HG03025 (cell line): ENCODE measurements at regions not wholly inside any gene's neighbourhood (a gene's known extent, or its start where the extent isn't known, plus 50 kb on each side); places are given as distances from the start of the nearest gene placed in this dataset.

Experiments
- ATAC-seq: cut with Tn5 transposase; IDR thresholded peaks from one replicate; pipeline ENCODE4 v1.9.1; 2021; ENCODE audit warnings: mild to moderate bottlenecking, moderate library complexity; ENCODE audit not compliant: unreplicated experiment, low FRiP score

DNA sequence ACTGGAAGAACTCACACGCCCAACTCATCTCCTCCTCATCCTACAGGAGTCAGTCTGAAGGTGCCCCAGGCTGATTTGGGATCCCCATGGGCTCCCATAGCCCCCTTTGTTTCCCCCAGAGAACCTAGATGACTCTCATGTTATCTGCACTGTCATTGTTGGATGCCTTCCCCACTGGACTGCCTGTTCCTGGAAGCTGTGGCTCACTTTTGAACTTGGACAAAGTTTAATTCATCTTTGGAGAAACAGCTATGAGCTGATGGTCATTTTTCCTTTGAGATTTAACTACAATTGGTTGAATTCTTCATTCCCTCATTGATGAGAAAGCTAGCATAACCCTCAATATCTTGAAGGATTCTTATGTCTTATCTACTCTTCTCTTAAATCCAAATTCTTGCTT lies 186.6 kb downstream of the SALL1 start:
- ATAC-seq = no peak

DNA sequence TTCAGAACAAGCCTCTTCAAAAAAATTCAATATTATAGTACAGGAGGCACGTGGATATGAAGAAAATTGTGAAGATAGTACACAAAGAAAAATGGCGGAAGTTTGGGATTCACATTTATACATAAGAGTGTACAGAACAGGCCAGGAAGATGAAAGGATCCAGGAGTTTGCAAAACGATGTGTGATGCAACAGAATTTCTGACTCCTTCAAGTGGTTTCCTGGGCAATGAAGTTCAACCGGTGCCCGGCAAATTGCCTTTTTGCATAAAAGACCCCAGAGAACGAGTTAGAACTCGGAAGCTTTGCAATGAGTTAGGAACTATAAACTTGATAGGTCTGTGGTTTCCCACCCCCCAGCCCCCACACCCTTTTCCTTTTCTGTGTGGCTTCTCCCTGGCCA lies 189.1 kb downstream of the SALL1 start:
- no peak for ATAC-seq

DNA sequence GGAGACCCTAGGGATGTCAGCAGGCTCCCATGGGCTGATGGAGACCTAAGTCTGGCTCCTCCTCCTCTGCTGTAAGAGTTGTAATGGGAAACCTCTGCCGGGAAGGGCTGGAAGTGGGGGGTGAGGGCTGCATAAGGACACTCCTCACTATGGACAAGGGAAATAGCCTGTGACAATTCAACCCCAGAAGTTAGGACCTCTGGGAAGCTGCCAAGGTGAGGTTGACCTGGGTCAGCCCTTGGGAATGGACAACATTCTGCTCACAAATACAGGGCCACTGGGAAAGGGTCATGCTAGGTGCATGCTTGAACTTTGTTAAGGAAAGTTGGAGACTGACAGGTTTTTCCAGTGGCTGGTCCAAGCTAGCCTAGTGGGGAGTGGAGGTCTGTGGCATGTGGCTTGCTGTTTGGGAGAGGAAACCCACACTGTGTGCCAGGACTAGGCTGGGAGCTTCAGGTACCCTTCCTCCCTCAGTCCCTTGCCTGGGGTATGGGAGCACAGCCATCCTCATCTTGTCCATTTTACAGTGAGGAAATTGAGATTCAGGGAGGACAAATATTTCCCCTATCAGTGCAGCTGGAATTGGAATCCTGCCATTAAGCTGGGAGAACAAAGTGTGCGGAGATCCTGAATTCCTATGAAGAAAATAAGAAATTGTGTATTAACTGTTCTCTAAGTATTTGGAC lies 190.4 kb downstream of the SALL1 start:
- no peak for ATAC-seq

DNA sequence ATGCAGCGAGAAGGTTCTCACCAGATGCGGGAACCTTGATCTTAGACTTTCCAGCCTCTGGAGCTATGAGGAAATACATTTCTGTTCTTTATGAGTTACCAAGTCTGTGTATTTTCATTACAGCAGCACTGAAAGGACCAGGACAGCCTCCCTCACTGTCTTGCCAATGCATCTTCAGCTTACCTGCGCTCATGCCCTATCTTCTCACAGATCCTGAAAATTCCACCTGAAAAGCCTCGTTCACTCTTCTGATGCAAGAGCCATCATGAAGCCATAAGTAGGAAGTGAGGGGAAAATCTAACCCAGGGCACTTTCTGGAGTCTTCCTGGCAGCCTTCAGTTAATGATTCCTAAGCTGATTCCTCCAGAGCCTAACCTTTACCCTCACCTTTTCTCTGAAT lies 194.0 kb downstream of the SALL1 start:
- ATAC-seq = no peak

DNA sequence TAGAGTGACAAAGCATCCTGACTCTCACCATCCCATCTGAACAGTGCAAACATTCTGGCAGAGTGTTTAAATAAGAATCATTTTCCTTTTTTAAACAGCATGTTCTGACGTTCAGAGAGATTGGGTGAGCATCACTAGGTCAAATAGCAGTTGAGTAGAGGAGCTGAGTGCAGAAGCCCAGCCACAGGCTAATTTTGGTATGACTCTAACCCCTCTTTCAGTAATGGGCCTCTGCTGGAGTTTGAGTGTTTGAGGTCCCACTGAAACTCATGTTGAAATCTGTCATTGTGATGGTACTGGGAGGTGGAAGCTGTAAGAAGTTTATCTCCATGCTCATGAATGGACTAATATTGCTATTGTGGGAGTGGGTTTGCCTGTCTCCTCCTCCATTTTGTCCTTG lies 194.4 kb downstream of the SALL1 start:
- ATAC-seq = peak; percentile 81

DNA sequence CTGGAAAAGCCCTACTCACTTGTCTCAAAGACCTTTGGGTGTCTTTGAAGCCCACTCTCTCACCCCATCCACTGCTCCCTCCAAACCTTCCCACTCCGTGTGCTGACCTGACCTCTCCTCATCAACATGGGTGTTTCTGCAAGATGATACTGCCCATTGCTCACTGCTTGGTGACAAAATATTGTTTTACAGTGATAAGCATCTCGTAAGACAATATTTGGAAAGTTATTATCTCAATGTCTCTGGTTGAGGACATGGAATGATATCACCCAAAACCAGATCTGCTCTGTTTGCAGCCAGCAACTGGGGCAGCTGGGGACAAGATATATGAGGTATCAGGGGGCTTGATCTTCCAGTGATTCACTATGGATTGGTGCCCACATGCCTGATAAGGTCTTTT lies 195.8 kb downstream of the SALL1 start:
- ATAC-seq = no peak

DNA sequence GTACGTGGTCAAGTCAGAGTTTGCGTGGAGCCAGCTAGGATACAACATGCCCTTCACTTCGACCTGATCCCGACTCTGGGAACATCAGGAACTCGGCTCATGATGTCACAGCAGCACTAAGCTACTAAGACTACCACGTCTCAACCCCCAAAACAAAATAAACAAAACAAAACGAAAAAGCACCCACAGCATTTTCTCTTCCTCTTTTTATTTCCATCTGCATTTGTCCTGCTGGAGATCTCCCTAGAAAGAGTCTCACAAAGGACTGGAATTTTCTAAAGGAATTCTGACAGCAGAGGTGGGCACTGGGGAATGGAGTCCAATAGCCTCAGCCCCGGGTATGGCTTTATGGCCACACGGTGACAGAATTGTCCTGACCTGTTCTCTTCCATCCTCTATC lies 196.6 kb downstream of the SALL1 start:
- no peak for ATAC-seq

DNA sequence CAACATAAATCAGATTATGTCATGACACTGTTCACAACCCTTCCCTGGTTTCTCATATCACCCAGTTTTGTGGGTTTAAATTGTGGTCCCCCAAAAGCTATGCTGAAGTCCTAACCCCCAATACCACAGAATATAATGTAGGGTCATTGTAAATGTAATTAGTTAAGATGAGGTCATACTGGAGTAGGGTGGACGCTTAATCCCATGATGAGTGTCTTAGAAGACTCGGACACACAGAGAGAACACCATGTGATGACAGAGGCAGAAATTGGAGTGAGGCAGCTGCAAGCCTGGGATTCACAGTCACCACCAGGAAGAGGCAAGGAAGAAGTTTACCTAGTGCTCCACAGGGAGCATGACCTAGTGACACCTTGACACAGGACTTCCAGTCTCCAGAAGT lies 197.8 kb downstream of the SALL1 start:
- ATAC-seq = no peak

DNA sequence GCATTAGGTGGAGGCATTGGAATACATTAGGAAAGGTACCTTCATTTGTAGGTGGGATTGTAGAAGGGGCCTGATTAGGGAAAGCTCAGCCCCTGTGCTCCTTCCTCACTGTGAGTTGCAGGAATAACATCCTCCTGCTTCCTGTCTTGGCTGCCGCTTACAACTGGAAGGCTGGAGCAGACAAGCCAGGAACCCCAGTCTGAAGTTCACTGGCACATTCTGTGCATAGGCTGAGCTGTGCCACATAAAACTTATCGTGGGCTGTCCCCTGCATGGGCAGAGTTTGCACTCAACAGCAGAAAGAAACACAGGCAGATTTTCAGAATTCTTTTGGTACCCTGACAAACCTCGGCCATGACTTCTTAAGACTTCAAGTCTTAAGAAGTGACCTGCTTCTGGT lies 200.1 kb downstream of the SALL1 start:
- no peak for ATAC-seq

DNA sequence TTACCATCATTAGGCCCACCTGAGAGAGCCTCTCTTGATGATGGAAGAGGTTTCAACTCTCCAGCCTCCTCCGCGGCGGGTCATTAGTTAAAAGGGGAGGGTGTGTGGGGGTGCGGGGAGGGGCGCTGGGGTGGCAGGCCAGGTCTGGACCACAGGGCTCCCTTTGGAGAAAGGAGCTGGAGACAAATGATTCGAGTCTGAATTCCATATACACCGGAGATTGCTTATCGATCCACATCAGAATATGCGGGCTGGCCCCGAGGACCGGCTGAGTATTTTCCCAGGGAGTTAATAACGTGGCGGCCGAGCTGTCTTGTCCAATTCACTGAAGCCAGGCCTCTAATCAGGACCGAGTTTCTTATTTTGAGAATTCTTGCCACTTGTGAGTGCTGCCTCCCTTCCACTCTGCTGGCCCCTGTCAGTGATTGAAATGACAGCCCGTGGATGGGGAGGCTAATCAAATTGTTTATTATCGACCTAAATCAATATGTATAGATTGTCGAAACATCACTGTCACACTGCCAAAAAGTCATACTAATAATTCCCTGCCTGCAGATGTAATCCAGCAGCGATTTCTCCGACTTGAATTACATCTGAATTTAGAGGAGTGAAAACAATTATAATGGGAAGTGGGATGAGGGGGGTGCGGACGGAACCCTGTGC lies 202.7 kb downstream of the SALL1 start:
- no peak for ATAC-seq

DNA sequence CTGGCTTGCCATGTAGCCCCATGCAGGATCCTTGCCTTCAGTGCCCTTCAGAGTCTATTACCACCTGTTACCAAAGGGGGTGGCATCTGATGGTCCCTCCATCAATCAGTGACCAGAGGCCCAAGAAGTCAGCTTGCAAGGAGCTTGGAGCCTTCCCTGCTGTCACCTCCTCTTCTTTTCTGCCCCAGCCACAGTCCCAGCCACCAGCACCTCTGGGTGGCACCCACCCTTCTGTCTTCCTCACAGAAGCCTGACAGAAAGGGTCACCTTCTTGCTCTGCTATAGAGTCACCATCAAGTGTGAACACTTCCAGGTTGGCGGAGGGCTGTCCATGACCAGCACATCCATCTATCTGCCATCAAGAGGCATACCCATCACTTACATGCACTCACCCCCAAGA lies 203.2 kb downstream of the SALL1 start:
- no peak for ATAC-seq

DNA sequence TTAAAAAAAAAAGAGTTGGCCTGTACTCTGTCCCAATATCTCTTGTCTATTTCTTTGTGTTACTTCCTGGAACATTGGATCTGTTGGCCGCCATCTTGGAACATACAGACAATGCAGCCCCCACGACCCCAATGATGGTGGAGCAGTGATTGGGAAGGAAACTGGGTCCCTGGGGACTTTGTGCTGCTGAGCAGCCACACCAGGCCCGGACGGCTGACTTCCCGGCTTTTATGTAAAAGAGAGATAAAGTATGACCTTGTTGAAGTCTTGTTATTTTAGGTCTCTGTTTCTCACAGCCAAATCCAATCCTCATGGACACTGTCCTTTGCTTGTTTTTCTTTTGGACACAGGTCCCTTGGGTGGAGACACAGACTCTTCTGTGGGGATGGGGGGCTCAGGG lies 204.5 kb downstream of the SALL1 start:
- ATAC-seq = no peak

DNA sequence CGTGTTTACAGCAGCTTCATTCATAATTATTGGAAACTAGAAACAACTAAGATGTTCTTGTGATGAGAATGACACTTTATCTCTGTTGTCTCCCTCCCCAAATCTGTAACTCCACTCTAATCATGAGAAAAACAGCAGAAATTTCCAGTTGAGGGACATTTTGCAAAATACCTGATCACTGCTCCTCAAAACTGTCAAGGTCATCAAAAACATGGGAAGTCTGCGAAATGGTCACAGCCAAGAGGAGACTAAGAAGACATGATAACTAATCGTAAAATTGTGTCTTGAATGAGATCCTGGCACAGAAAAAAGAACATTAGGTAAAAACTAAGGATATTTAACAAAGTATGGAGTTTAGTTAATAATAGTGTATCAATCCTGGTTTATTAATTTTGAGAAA lies 204.2 kb downstream of the CYLD start:
- ATAC-seq = no peak

DNA sequence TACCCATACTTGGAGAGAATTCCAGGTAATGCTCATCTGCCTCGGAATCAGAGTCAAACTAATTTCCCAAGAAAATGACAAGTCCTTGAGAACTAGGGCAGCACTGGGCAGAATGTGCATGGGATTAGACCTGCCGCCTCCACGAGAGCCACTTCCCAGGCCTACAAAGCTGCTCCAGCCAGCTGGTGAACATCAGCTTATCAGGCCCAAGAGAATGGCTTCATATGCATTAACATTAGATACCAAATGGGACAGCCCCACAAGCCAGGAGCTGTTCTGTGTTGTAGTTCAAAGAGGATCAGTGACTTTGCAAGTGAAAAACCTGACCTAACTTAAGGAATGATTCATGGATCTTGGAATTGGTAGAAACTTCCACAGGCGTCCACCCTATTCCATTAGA lies 203.3 kb downstream of the CYLD start:
- no peak for ATAC-seq

DNA sequence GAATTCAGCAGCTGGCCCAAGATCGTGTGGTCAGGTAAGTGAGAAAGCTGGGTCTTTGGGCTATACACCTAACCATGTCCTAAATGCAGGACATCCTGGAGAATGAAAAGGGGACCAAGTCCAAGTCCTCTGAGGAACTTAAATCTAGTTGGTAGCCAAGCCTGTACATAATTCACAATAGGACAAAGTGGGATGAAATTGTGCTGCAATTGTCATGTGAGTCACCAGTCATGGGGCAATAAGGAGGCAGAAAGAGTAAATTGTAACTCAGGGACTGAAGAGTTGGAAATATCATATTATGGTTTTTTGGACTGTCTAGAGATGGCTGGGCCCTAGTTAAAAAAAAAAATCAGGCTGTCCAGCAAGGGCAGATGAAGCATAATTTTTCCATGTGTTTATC lies 202.6 kb downstream of the CYLD start:
- ATAC-seq = no peak

DNA sequence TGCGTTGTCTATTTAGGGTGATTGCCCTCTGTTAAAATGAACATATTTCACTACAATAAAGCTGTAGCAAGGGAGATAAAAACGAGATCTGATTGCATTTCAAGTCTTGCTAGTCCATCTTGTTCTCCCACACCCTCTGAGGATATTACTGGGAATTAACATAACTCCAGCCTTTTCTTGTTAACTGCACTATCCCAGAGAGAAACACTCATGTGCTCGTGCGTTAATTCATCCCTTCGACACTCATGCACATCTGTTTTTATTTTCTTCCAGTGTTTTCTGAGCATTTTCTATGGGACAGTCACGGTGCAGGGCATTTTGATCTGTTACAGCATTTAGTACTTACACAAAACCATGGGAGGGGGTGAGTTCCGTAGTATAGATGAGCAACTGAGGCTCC lies 202.1 kb downstream of the CYLD start:
- no peak for ATAC-seq

DNA sequence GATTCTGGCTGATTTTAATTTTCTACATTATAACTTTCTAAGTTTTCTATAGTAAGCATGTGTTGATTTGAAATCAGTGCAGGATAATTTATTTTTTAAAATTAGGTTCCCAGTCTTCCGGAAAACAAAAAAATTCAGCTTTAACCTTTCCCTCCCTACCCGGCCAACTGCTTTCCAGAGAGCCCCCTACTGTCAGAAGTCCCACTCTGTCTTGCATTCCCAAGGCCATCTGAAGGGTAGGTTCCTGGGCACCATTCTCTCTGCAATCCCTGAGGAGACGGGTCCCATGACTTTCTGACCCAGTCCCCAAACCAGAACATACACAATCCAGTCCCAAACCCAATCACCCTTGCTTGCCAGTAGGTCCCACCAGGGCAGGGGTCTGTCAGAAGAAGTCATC lies 200.3 kb downstream of the CYLD start:
- ATAC-seq = no peak

DNA sequence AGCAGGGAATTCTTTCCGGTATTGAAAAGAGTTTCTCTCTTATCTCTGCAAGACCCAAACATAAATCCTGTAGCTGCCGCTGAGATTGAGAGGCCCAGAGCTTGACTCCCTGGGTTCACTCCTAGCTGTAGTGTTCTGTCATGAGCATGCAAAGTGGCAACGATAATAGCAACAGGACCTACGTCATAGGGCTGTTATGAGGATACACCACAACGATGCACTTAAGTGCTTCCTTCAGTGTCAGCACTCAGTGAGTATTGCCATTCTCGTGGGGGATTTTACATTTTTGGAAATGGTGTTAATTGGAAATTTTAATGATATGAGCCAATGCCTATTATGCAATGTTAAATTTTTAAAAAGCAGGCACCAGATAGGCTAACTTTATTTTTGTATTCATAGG lies 199.8 kb downstream of the CYLD start:
- no peak for ATAC-seq

DNA sequence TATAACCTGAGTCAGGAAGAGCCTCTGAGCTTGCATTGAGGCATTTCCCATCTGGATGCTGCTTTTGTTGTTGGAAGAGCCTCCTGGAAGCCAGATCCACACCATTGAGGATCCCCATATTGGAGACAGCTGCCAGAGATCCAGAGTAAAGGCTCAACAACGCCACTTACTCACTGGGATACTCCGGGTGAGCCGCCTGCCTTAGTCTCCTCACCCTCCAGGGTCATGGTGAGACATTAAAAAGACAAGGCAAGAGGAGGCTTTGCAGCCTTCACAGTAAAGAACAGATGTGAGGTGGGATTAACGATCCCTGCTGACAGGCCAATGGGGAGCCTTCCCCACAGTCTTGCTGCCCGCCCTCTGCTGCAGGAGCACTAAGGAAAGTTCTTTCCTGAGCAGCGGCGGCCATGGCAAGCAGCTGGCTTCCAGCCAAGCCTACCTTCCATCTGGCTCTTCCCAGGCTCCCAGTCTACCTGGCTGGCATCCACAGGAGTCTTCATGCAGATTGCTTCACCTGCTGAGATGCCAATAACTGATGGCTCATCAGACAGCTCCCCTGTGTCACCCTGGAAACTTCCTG lies 198.5 kb downstream of the CYLD start:
- ATAC-seq = no peak

DNA sequence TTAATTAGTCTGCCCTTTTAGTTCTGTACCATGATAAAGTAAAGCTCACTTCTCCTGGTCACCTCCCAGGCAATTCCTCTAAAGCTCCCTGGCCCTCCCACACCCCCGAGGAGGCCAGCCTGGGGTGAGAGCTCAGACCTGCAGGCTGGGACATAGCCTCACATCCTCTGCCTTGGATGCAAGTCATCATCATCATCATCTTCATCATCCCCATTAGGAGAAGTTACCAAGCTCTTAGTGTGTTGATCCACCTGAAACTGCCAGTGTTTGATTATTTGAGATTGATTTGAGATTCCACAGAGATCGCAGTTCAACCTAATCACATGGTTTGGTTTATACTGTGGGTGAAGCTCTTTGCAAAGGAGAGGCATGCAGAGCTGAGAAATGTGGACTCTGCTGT lies 197.5 kb downstream of the CYLD start:
- ATAC-seq = no peak

DNA sequence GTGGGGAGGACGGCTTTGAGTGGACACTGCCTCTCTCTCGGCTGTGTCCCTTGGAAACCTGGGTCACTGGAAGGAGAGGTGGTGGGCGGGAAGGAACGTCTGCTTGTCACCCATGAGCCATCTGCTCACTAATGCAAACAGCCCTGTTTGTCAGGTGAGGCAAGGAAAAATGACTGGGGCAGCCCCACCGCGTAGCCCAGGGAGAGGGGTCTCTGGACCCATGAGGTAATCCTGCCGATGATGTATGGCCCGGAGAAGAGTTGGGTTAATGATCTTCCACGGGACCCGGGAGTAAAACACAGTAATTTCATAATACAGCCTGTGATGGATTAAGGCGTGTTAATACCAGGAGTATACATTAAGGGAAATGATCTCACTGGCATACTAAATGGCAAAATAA lies 197.0 kb downstream of the CYLD start:
- no peak for ATAC-seq

DNA sequence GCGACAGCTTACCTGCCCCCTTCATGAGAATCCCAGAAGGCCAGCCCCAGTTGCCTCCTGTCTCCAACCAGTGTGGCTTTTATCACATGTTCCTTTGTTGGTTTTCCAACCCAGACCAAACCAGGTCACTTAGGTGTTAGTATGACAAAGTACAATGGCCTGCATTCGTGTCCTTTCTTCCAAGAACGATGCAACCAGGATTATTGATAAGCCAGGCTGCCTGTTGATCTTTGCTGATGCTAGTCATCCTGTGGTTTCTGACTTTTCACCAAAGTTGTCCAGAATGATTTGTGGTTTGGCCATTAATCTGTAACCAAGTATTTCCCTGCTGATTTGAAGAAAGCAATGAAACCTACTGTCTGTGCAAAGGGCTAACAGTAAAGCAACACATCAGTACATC lies 191.4 kb downstream of the CYLD start:
- no peak for ATAC-seq
